HG03442 (cell line): ENCODE measurements at regions not wholly inside any gene's neighbourhood (a gene's known extent, or its start where the extent isn't known, plus 50 kb on each side); places are given as distances from the start of the nearest gene placed in this dataset.
"Not testable (repeated sequence)": the region's sequence is repeated elsewhere in the genome, so short reads cannot be mapped to it uniquely, and the experiment has no call there.

Experiments
- ATAC-seq: cut with Tn5 transposase; IDR thresholded peaks from one replicate; pipeline ENCODE4 v1.9.1; 2021; ENCODE audit warnings: mild to moderate bottlenecking, moderate library complexity; ENCODE audit not compliant: unreplicated experiment

DNA sequence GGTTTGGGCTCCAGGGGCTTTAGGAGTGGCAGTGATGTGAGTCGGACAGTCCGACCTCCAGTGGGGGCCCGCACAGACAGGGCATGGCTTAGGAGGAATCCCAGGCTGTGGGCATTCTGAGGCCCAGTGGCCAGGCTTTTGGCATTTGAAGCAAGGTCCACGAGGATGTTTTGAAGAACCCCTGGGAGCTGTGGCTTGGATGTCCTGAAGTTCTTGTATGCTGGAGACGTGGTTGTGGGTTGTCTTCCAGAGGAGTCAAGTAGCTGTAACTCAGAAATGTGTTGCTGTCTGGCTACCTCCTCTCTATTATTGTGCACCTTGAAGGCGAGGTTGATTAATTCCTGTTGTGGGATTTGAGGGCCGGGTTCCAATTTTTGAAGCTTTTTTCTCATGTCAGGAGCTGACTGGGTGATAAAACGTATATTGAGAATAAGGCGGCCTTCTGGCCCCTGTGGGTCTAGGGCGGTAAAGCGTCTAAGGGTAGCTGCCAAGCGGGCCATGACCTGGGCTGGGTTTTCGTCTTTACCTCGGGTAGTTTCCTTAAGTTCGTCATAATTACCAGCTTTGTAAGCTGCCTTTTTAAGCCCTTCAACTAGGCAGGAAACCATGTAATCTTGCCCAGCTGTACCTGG lies 67.3 kb upstream of the EZR start:
- ATAC-seq: not testable (repeated sequence)

GRCh38 chr6:158881884-158882283 lies 62.7 kb upstream of the EZR start:
- ATAC-seq: not testable (repeated sequence)

- ATAC-seq: not testable (repeated sequence)
Observed at GRCh38 chr6:158881276-158881675, 62.1 kb upstream of the EZR start.

DNA sequence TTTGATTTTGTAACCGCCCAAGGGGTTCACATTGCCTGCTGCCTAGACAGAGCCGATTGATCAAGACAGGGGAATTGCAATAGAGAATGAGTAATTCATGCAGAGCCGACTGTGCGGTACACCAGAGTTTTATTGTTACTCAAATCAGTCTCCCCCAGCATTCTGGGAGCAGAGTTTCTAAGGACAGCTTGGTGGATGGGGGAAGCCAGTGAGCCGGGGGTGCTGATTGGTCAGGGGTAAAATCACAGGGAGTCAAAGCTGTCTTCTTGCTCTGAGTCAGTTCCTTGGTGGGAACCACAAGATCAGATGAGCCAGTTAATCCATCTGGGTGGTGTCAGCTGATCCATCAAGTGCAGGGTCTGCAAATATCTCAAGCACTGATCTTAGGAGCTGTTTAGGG lies 60.0 kb upstream of the EZR start:
- ATAC-seq: peak; percentile 78

GRCh38 chr6:158877716-158878115 lies 58.5 kb upstream of the EZR start:
- ATAC-seq: no peak

- no peak for ATAC-seq
Observed at GRCh38 chr6:158876886-158877285, 57.7 kb upstream of the EZR start.

GRCh38 chr6:158870649-158870957 lies 51.4 kb upstream of the EZR start:
- no peak for ATAC-seq

GRCh38 chr6:158869826-158870648 lies 50.9 kb upstream of the EZR start:
- ATAC-seq: peak; percentile 94

DNA sequence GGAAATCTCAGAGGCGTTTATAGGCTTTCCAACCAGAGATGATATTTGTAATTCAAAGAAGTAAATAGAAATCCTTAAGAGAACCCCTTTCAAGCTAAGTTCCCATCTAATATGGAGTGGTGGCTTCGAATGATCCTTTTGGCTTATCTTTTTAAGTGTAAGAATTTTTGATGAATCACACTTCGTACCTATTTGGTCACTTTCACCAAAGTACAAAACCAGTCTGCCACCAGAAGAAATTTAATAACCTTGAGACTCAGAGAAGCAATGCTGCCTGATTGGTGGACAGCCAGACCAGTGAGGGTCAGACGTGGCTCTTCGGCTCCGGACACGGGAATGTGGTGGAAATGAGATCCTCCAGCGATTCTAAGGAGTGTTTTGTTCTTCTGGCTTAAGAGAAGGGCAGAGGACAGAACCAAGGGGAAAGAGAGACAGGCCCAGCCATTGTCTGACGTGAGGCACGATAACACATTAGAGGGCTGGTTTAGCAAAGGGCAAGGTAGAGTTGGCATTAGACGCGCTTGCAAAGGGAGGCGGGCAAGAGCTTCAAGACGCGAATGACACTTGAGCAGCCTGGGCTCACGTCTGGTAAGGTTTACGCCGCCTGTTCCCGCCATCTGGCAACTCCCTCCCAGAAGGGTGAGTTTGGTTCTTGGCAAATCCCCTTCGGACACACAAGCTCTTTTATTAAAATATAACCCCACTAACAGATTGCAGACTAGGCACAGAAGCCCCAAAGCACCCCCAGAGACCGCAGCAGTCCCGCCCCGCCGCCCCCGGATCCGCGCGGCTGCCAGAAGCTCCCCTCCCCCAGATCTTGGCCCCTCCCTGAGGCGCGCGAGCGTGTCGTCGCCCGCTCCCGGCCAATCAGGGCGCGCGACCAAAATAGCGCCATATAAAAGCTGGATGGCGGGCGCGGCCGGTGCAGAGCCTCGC lies 50.0 kb upstream of the EZR start:
- ATAC-seq: peak; percentile 19
